ENCODE measurements at regions not wholly inside any gene's neighbourhood (a gene's known extent, or its start where the extent isn't known, plus 50 kb on each side); places are given as distances from the start of the nearest gene placed in this dataset.

GRCh38 chr4:111775556-111776297 is 369.5 kb upstream of the FAM241A start:
- intact Hi-C loops (cut with DNase I) = no loop called here
- FAIRE-seq (no peak), DNase-seq (no peak)
- H3K4me3 ChIP-seq (ENCODE audit: low read length in 3 of 3) = no peak overlapping the region
- H3K27ac ChIP-seq (ENCODE audit: low read depth in 2 of 2, low read length in 2 of 2) = no peak overlapping the region
- no peaks in the 10 kb centered on the region for H3K27me3 ChIP-seq (ENCODE audit: control insufficient read depth, insufficient read depth, low read length)
- no peak overlapping the region for H3K9ac ChIP-seq (ENCODE audit: low read length in 3 of 3)
- no peak for TF ChIP-seq CTCF (IDR thresholded peaks at IDR 0.05; ENCODE audit: borderline replicate concordance, extremely low read depth, insufficient read depth)
- no peaks in the 10 kb centered on the region for H3K36me3 ChIP-seq (ENCODE audit: control insufficient read depth in 2 of 3, insufficient read depth in 3 of 3, low read length in 3 of 3)
- no peaks in the 10 kb centered on the region for H3K4me1 ChIP-seq (ENCODE audit: control insufficient read depth in 2 of 3, insufficient read depth in 2 of 3, low read depth in 1 of 3, low read length in 3 of 3)
- H3K9me3 ChIP-seq (ENCODE audit: control insufficient read depth in 2 of 3, insufficient read depth in 1 of 3, low read length in 3 of 3) = no peaks in the 10 kb centered on the region

DNA sequence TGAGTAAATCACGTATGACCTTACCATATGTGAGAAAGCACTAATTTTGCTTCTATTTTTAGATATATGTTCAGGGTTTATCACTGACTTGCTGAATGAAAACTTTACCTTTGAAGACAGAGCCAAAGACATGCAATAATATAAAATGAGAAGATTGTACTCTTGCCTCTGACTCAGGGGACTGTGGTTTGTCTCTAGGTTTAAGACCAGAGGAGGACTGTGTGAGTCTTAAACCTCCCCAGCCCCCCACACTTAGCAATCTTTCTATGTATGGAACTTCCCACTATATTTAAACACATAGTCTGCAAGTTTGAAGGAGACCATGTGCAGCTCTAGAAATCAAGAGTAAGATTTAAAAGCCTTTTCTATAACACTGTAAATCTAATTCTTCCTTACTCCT is 368.7 kb upstream of the FAM241A start:
- TF ChIP-seq CTCF (IDR thresholded peaks at IDR 0.05; ENCODE audit: borderline replicate concordance, extremely low read depth, insufficient read depth) = no peak
- FAIRE-seq (no peak), DNase-seq (no peak)
- Histone ChIP-seq H3K4me3 (ENCODE audit: low read length in 3 of 3) (no peak overlapping the region), H3K4me1 (ENCODE audit: control insufficient read depth in 2 of 3, insufficient read depth in 2 of 3, low read depth in 1 of 3, low read length in 3 of 3) (no peaks in the 10 kb centered on the region), H3K27me3 (ENCODE audit: control insufficient read depth, insufficient read depth, low read length) (no peaks in the 10 kb centered on the region), H3K27ac (ENCODE audit: low read depth in 2 of 2, low read length in 2 of 2) (no peak overlapping the region), H3K36me3 (ENCODE audit: control insufficient read depth in 2 of 3, insufficient read depth in 3 of 3, low read length in 3 of 3) (no peaks in the 10 kb centered on the region), H3K9ac (ENCODE audit: low read length in 3 of 3) (no peak overlapping the region), H3K9me3 (ENCODE audit: control insufficient read depth in 2 of 3, insufficient read depth in 1 of 3, low read length in 3 of 3) (no peaks in the 10 kb centered on the region)
- intact Hi-C loops (cut with DNase I) = no loop called here

DNA sequence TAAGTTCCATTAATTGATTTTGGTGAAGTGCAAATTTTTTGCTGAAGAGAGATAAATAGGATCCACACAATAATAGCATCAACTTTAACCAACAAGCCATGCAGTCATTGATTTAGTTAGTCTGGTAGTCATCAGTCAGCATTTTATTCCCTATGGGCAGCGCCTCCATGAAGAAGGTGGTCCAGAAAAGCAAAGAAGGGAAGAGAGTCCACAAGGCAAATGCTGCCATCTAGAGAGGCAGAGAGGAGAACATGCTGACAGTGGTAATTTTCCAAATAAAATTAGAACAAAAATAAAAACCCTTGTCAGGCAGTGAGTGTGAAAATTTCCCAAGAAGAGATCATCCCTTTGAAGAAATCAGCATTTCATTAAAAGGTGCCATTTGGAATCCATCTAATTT is 366.7 kb upstream of the FAM241A start:
- FAIRE-seq = no peak
- H3K4me3 ChIP-seq (ENCODE audit: low read length in 3 of 3) = no peak overlapping the region
- no peak for TF ChIP-seq CTCF (IDR thresholded peaks at IDR 0.05; ENCODE audit: borderline replicate concordance, extremely low read depth, insufficient read depth)
- H3K27me3 ChIP-seq (ENCODE audit: control insufficient read depth, insufficient read depth, low read length) = no peaks in the 10 kb centered on the region
- DNase-seq = no peak
- intact Hi-C loops (cut with DNase I) = no loop called here
- H3K4me1 ChIP-seq (ENCODE audit: control insufficient read depth in 2 of 3, insufficient read depth in 2 of 3, low read depth in 1 of 3, low read length in 3 of 3) = no peaks in the 10 kb centered on the region
- H3K27ac ChIP-seq (ENCODE audit: low read depth in 2 of 2, low read length in 2 of 2) = no peak overlapping the region
- no peaks in the 10 kb centered on the region for H3K9me3 ChIP-seq (ENCODE audit: control insufficient read depth in 2 of 3, insufficient read depth in 1 of 3, low read length in 3 of 3)
- no peaks in the 10 kb centered on the region for H3K36me3 ChIP-seq (ENCODE audit: control insufficient read depth in 2 of 3, insufficient read depth in 3 of 3, low read length in 3 of 3)
- H3K9ac ChIP-seq (ENCODE audit: low read length in 3 of 3) = no peak overlapping the region

DNA sequence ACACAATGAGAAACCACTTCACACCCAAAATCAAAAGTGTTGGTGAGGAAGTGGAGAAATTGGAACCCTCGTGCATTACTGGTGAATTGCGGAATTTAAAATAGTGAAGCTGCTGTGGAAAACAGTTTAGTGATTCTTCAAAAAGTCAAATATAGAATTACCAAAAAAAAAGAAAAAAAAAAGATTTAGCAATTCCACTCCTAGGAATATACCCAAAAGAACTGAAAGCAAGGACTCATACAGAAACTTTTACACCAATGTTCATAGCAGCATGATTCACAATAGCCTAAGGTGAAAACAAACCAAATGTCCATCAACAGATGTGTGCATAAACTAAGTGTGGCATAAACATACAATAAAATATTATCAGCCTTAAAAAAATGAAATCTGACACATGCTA is 364.3 kb upstream of the FAM241A start:
- Histone ChIP-seq H3K27ac (ENCODE audit: low read depth in 2 of 2, low read length in 2 of 2) (no peak overlapping the region), H3K9me3 (ENCODE audit: control insufficient read depth in 2 of 3, insufficient read depth in 1 of 3, low read length in 3 of 3) (no peaks in the 10 kb centered on the region), H3K36me3 (ENCODE audit: control insufficient read depth in 2 of 3, insufficient read depth in 3 of 3, low read length in 3 of 3) (no peaks in the 10 kb centered on the region), H3K4me1 (ENCODE audit: control insufficient read depth in 2 of 3, insufficient read depth in 2 of 3, low read depth in 1 of 3, low read length in 3 of 3) (no peaks in the 10 kb centered on the region), H3K27me3 (ENCODE audit: control insufficient read depth, insufficient read depth, low read length) (no peaks in the 10 kb centered on the region), H3K9ac (ENCODE audit: low read length in 3 of 3) (no peak overlapping the region), H3K4me3 (ENCODE audit: low read length in 3 of 3) (no peak overlapping the region)
- DNase-seq (no peak), FAIRE-seq (no peak)
- TF ChIP-seq CTCF (IDR thresholded peaks at IDR 0.05; ENCODE audit: borderline replicate concordance, extremely low read depth, insufficient read depth) = no peak
- intact Hi-C loops (cut with DNase I) = no loop called here
